ENCODE measurements at regions not wholly inside any gene's neighbourhood (a gene's known extent, or its start where the extent isn't known, plus 50 kb on each side); places are given as distances from the start of the nearest gene placed in this dataset.
A peak's percentile ranks its signal among the peaks of the same experiment; 100 is the strongest.

GRCh38 chr5:35325836-35326235 is 95.5 kb upstream of the PRLR start:
- Mint-ChIP-seq H3K9me3 (peaks cover 0 to 7% (median 3%) of the 10 kb centered on the region in 7 donors), H3K27me3 (no peaks in the 10 kb centered on the region), H3K36me3 (no peaks in the 10 kb centered on the region), H3K27ac (no peak overlapping the region), H3K4me3 (no peak overlapping the region), H3K4me1 (no peaks in the 10 kb centered on the region)
- Histone ChIP-seq H3K4me3 (ENCODE audit: low read depth, low read length) (no peak overlapping the region), H3K36me3 (ENCODE audit: control insufficient read depth, insufficient read depth, low read length) (no peaks in the 10 kb centered on the region), H3K27me3 (ENCODE audit: control insufficient read depth, insufficient read depth, low read length) (no peaks in the 10 kb centered on the region), H3K27ac (ENCODE audit: insufficient read depth, low read length, poor library complexity, severe bottlenecking) (no peak overlapping the region), H3K4me1 (ENCODE audit: control insufficient read depth, insufficient read depth, low read length, poor library complexity, severe bottlenecking) (no peaks in the 10 kb centered on the region), H3K9me3 (ENCODE audit: control insufficient read depth in 2 of 2, low read length in 2 of 2) (no peaks in the 10 kb centered on the region)
- no peak for DNase-seq
- no peak for ATAC-seq (ENCODE audit: low read depth in 2 of 2)

- no peaks in the 10 kb centered on the region for H3K36me3 ChIP-seq (ENCODE audit: control insufficient read depth, insufficient read depth, low read length)
- DNase-seq (no peak), ATAC-seq (ENCODE audit: low read depth in 2 of 2) (no peak)
- no peaks in the 10 kb centered on the region for H3K9me3 ChIP-seq (ENCODE audit: control insufficient read depth in 2 of 2, low read length in 2 of 2)
- H3K27me3 ChIP-seq (ENCODE audit: control insufficient read depth, insufficient read depth, low read length), result no peaks in the 10 kb centered on the region
- H3K4me3 ChIP-seq (ENCODE audit: low read depth, low read length), result no peak overlapping the region
- H3K4me1 ChIP-seq (ENCODE audit: control insufficient read depth, insufficient read depth, low read length, poor library complexity, severe bottlenecking), result no peaks in the 10 kb centered on the region
- H3K9me3 Mint-ChIP-seq, result peaks cover 0 to 7% (median 3%) of the 10 kb centered on the region in 7 donors
- no peaks in the 10 kb centered on the region for H3K36me3 Mint-ChIP-seq
- H3K4me3 Mint-ChIP-seq, result no peak overlapping the region
- no peak overlapping the region for H3K27ac Mint-ChIP-seq
- H3K4me1 Mint-ChIP-seq, result no peaks in the 10 kb centered on the region
- no peaks in the 10 kb centered on the region for H3K27me3 Mint-ChIP-seq
- no peak overlapping the region for H3K27ac ChIP-seq (ENCODE audit: insufficient read depth, low read length, poor library complexity, severe bottlenecking)
Observed at GRCh38 chr5:35324679-35325078, 94.4 kb upstream of the PRLR start.

GRCh38 chr5:35324201-35324600 is 93.9 kb upstream of the PRLR start:
- H3K27ac ChIP-seq (ENCODE audit: insufficient read depth, low read length, poor library complexity, severe bottlenecking), result no peak overlapping the region
- no peaks in the 10 kb centered on the region for H3K4me1 ChIP-seq (ENCODE audit: control insufficient read depth, insufficient read depth, low read length, poor library complexity, severe bottlenecking)
- H3K27me3 Mint-ChIP-seq, result no peaks in the 10 kb centered on the region
- H3K4me1 Mint-ChIP-seq, result no peaks in the 10 kb centered on the region
- peaks cover 0 to 7% (median 3%) of the 10 kb centered on the region in 7 donors for H3K9me3 Mint-ChIP-seq
- H3K4me3 Mint-ChIP-seq, result no peak overlapping the region
- no peaks in the 10 kb centered on the region for H3K36me3 ChIP-seq (ENCODE audit: control insufficient read depth, insufficient read depth, low read length)
- H3K4me3 ChIP-seq (ENCODE audit: low read depth, low read length), result no peak overlapping the region
- ATAC-seq (ENCODE audit: low read depth in 2 of 2), result no peak
- no peaks in the 10 kb centered on the region for H3K36me3 Mint-ChIP-seq
- no peaks in the 10 kb centered on the region for H3K9me3 ChIP-seq (ENCODE audit: control insufficient read depth in 2 of 2, low read length in 2 of 2)
- no peaks in the 10 kb centered on the region for H3K27me3 ChIP-seq (ENCODE audit: control insufficient read depth, insufficient read depth, low read length)
- H3K27ac Mint-ChIP-seq, result no peak overlapping the region
- no peak for DNase-seq

- no peak overlapping the region for H3K27ac Mint-ChIP-seq
- Histone ChIP-seq H3K4me3 (ENCODE audit: low read depth, low read length) (no peak overlapping the region), H3K27me3 (ENCODE audit: control insufficient read depth, insufficient read depth, low read length) (no peaks in the 10 kb centered on the region), H3K9me3 (ENCODE audit: control insufficient read depth in 2 of 2, low read length in 2 of 2) (no peaks in the 10 kb centered on the region), H3K27ac (ENCODE audit: insufficient read depth, low read length, poor library complexity, severe bottlenecking) (no peak overlapping the region), H3K36me3 (ENCODE audit: control insufficient read depth, insufficient read depth, low read length) (no peaks in the 10 kb centered on the region), H3K4me1 (ENCODE audit: control insufficient read depth, insufficient read depth, low read length, poor library complexity, severe bottlenecking) (no peaks in the 10 kb centered on the region)
- DNase-seq (no peak), ATAC-seq (ENCODE audit: low read depth in 2 of 2) (no peak)
- peaks cover 0 to 5% (median 2%) of the 10 kb centered on the region in 7 donors for H3K9me3 Mint-ChIP-seq
- H3K27me3 Mint-ChIP-seq, result no peaks in the 10 kb centered on the region
- H3K4me1 Mint-ChIP-seq, result no peaks in the 10 kb centered on the region
- no peaks in the 10 kb centered on the region for H3K36me3 Mint-ChIP-seq
- no peak overlapping the region for H3K4me3 Mint-ChIP-seq
Observed at GRCh38 chr5:35320029-35320428, 89.7 kb upstream of the PRLR start.

GRCh38 chr5:35319333-35320002 is 89.2 kb upstream of the PRLR start:
- no peak overlapping the region for H3K27ac Mint-ChIP-seq
- no peak overlapping the region for H3K27ac ChIP-seq (ENCODE audit: insufficient read depth, low read length, poor library complexity, severe bottlenecking)
- no peaks in the 10 kb centered on the region for H3K27me3 ChIP-seq (ENCODE audit: control insufficient read depth, insufficient read depth, low read length)
- H3K36me3 Mint-ChIP-seq, result no peaks in the 10 kb centered on the region
- no peaks in the 10 kb centered on the region for H3K27me3 Mint-ChIP-seq
- no peaks in the 10 kb centered on the region for H3K4me1 Mint-ChIP-seq
- H3K36me3 ChIP-seq (ENCODE audit: control insufficient read depth, insufficient read depth, low read length), result no peaks in the 10 kb centered on the region
- no peaks in the 10 kb centered on the region for H3K4me1 ChIP-seq (ENCODE audit: control insufficient read depth, insufficient read depth, low read length, poor library complexity, severe bottlenecking)
- H3K9me3 Mint-ChIP-seq, result peaks cover 0 to 5% (median 2%) of the 10 kb centered on the region in 7 donors
- no peaks in the 10 kb centered on the region for H3K9me3 ChIP-seq (ENCODE audit: control insufficient read depth in 2 of 2, low read length in 2 of 2)
- no peak overlapping the region for H3K4me3 Mint-ChIP-seq
- no peak overlapping the region for H3K4me3 ChIP-seq (ENCODE audit: low read depth, low read length)
- DNase-seq (peak in 1 of 3 donors; percentile 1), ATAC-seq (ENCODE audit: low read depth in 2 of 2) (peak; percentile 39 to 57)

- Mint-ChIP-seq H3K9me3 (peaks cover 0 to 5% (median 1%) of the 10 kb centered on the region in 7 donors), H3K4me3 (no peak overlapping the region), H3K27ac (no peak overlapping the region), H3K4me1 (no peaks in the 10 kb centered on the region), H3K36me3 (no peaks in the 10 kb centered on the region), H3K27me3 (no peaks in the 10 kb centered on the region)
- no peak for ATAC-seq (ENCODE audit: low read depth in 2 of 2)
- H3K36me3 ChIP-seq (ENCODE audit: control insufficient read depth, insufficient read depth, low read length), result no peaks in the 10 kb centered on the region
- DNase-seq, result no peak
- no peak overlapping the region for H3K27ac ChIP-seq (ENCODE audit: insufficient read depth, low read length, poor library complexity, severe bottlenecking)
- H3K4me3 ChIP-seq (ENCODE audit: low read depth, low read length), result no peak overlapping the region
- no peaks in the 10 kb centered on the region for H3K27me3 ChIP-seq (ENCODE audit: control insufficient read depth, insufficient read depth, low read length)
- H3K4me1 ChIP-seq (ENCODE audit: control insufficient read depth, insufficient read depth, low read length, poor library complexity, severe bottlenecking), result no peaks in the 10 kb centered on the region
- no peaks in the 10 kb centered on the region for H3K9me3 ChIP-seq (ENCODE audit: control insufficient read depth in 2 of 2, low read length in 2 of 2)
Observed at GRCh38 chr5:35317586-35317985, 87.3 kb upstream of the PRLR start.

GRCh38 chr5:35316611-35317274 is 86.5 kb upstream of the PRLR start:
- DNase-seq, result no peak
- Histone ChIP-seq H3K4me1 (ENCODE audit: control insufficient read depth, insufficient read depth, low read length, poor library complexity, severe bottlenecking) (no peaks in the 10 kb centered on the region), H3K4me3 (ENCODE audit: low read depth, low read length) (no peak overlapping the region), H3K27me3 (ENCODE audit: control insufficient read depth, insufficient read depth, low read length) (no peaks in the 10 kb centered on the region), H3K9me3 (ENCODE audit: control insufficient read depth in 2 of 2, low read length in 2 of 2) (no peaks in the 10 kb centered on the region), H3K27ac (ENCODE audit: insufficient read depth, low read length, poor library complexity, severe bottlenecking) (no peak overlapping the region), H3K36me3 (ENCODE audit: control insufficient read depth, insufficient read depth, low read length) (no peaks in the 10 kb centered on the region)
- H3K36me3 Mint-ChIP-seq, result no peaks in the 10 kb centered on the region
- H3K27me3 Mint-ChIP-seq, result no peaks in the 10 kb centered on the region
- no peak for ATAC-seq (ENCODE audit: low read depth in 2 of 2)
- peaks cover 0 to 5% (median 1%) of the 10 kb centered on the region in 7 donors for H3K9me3 Mint-ChIP-seq
- no peak overlapping the region for H3K27ac Mint-ChIP-seq
- no peaks in the 10 kb centered on the region for H3K4me1 Mint-ChIP-seq
- H3K4me3 Mint-ChIP-seq, result no peak overlapping the region

GRCh38 chr5:35313291-35313690 is 83.0 kb upstream of the PRLR start:
- Mint-ChIP-seq H3K4me3 (no peak overlapping the region), H3K36me3 (no peaks in the 10 kb centered on the region), H3K27ac (no peak overlapping the region), H3K27me3 (no peaks in the 10 kb centered on the region), H3K9me3 (peaks cover 0 to 4% (median 1%) of the 10 kb centered on the region in 7 donors), H3K4me1 (no peaks in the 10 kb centered on the region)
- Histone ChIP-seq H3K27ac (ENCODE audit: insufficient read depth, low read length, poor library complexity, severe bottlenecking) (no peak overlapping the region), H3K27me3 (ENCODE audit: control insufficient read depth, insufficient read depth, low read length) (no peaks in the 10 kb centered on the region), H3K9me3 (ENCODE audit: control insufficient read depth in 2 of 2, low read length in 2 of 2) (no peaks in the 10 kb centered on the region), H3K36me3 (ENCODE audit: control insufficient read depth, insufficient read depth, low read length) (no peaks in the 10 kb centered on the region), H3K4me3 (ENCODE audit: low read depth, low read length) (no peak overlapping the region), H3K4me1 (ENCODE audit: control insufficient read depth, insufficient read depth, low read length, poor library complexity, severe bottlenecking) (no peaks in the 10 kb centered on the region)
- DNase-seq (no peak), ATAC-seq (ENCODE audit: low read depth in 2 of 2) (no peak)

All from CD4-positive, CD25-positive, alpha-beta regulatory T cell (primary cell).